K562 (cell line): ENCODE measurements at regions not wholly inside any gene's neighbourhood (a gene's known extent, or its start where the extent isn't known, plus 50 kb on each side); places are given as distances from the start of the nearest gene placed in this dataset.

ENCODE experiments used
- ATAC-seq: fragments of 200-7000 bp; cut with Tn5 transposase; 3 replicates; pipeline ENCODE4 v1.9.1; 2020; ENCODE audit warnings: moderate library complexity
- BruUV-seq: library from RNA; stranded (reverse); fragments of 400-500 nt; replicated peaks from 2 replicates; lab custom pipeline; 2021; lab: Mats Ljungman, UMichigan
- CTCF ChIA-PET: fragments of 300-600 bp; formaldehyde crosslinking; extraction: SDS; loops from one replicate; lab custom pipeline; 2021; ENCODE audit warnings: low intra/inter-chr PET ratio; lab: Yijun Ruan, JAX
- POLR2A ChIA-PET: fragments of 300-600, 350-650 bp; sonication (Branson Sonifier 250); formaldehyde crosslinking; extraction: SDS; loops from one replicate; lab custom pipeline; 2021; ENCODE audit warnings: antibody characterized with exemption, inconsistent platforms; lab: Yijun Ruan, JAX
- DNase-seq, 4 experiments: peaks; one replicate each; pipeline versions ENCODE4 v3.0.0 to v3.0.0-alpha.2; 2011 to 2018; ENCODE audit warnings: low spot score in 3 of 4, mixed read lengths in 3 of 4; ENCODE audit errors: extremely low read depth in 1 of 4
- FAIRE-seq: peaks from 2 replicates; lab custom pipeline; 2011; peaks lifted over from hg19 to GRCh38; lab: Jason Lieb, UNC
- H2AFZ ChIP-seq: 2 replicates; pipeline ENCODE4 v1.6.0; 2011; ENCODE audit warnings: low read depth, low read length, control low read depth, inconsistent platforms
- H3K27ac ChIP-seq: fragments of 200-600 bp; 3 replicates; pipeline ENCODE4 v1.8.0; 2011; ENCODE audit warnings: low read depth, mild to moderate bottlenecking, control low read depth, inconsistent platforms, low read length, moderate library complexity, mixed read lengths; ENCODE audit errors: extremely low read depth
- H3K27me3 ChIP-seq, 2 experiments: fragments of 300-600 bp in 1 of 2; 2 replicates in 1 of 2; 3 replicates in 1 of 2; pipeline versions ENCODE4 v1.6.0 to v1.8.0; 2011; ENCODE audit warnings: inconsistent platforms in 2 of 2, low read length in 2 of 2, mild to moderate bottlenecking in 1 of 2, mixed read lengths in 1 of 2, moderate library complexity in 1 of 2; ENCODE audit not compliant: control insufficient read depth in 2 of 2, insufficient read depth in 2 of 2
- H3K36me3 ChIP-seq: fragments of 300-600 bp; 3 replicates; pipeline ENCODE4 v1.8.0; 2011; ENCODE audit warnings: mild to moderate bottlenecking, low read length, inconsistent platforms; ENCODE audit not compliant: control insufficient read depth, insufficient read depth
- H3K4me1 ChIP-seq, 2 experiments: fragments of 200-600 bp in 1 of 2; replicated peaks in 1 of 2; 2 replicates in 1 of 2; 3 replicates in 1 of 2; pipeline versions ENCODE4 v1.5.1 to v1.8.0; 2011; ENCODE audit warnings: inconsistent platforms in 2 of 2, low read length in 2 of 2, mild to moderate bottlenecking in 1 of 2, mixed read lengths in 1 of 2, moderate library complexity in 1 of 2; ENCODE audit not compliant: control insufficient read depth in 2 of 2, insufficient read depth in 2 of 2
- H3K4me2 ChIP-seq: 2 replicates; pipeline ENCODE4 v1.6.1; 2011; ENCODE audit warnings: low read length, control low read depth, inconsistent platforms, mixed read lengths; ENCODE audit not compliant: insufficient read depth
- H3K4me3 ChIP-seq: fragments of 200-600 bp; sonication (generic), shearing (Covaris generic); 2 replicates; pipeline ENCODE4 v1.5.1; 2016; ENCODE audit warnings: control low read depth, inconsistent platforms
- H3K79me2 ChIP-seq: fragments of 200-600 bp; 3 replicates; pipeline ENCODE4 v1.8.0; 2011; ENCODE audit warnings: low read length, inconsistent platforms; ENCODE audit not compliant: control insufficient read depth, insufficient read depth
- H3K9ac ChIP-seq, 2 experiments: 2 replicates each; pipeline versions ENCODE4 v1.6.0 to v1.6.1; 2011; ENCODE audit warnings: low read depth in 2 of 2, low read length in 2 of 2, control low read depth in 1 of 2, inconsistent platforms in 1 of 2, mild to moderate bottlenecking in 1 of 2, mixed read lengths in 1 of 2; ENCODE audit not compliant: insufficient read depth in 1 of 2
- H3K9me1 ChIP-seq: one replicate; pipeline ENCODE4 v1.6.0; 2011; ENCODE audit warnings: inconsistent platforms, mild to moderate bottlenecking, low read length, moderate library complexity; ENCODE audit not compliant: control insufficient read depth, insufficient read depth
- H3K9me3 ChIP-seq: replicated peaks from 2 replicates; pipeline ENCODE4 v1.5.1; 2011; ENCODE audit warnings: low read depth, low read length, inconsistent platforms; ENCODE audit not compliant: control insufficient read depth, insufficient read depth
- H4K20me1 ChIP-seq: replicated peaks from 2 replicates; pipeline ENCODE4 v1.6.1; 2011; ENCODE audit warnings: low read length, inconsistent platforms, mixed read lengths; ENCODE audit not compliant: control insufficient read depth, insufficient read depth
- CTCF ChIP-seq, 3 experiments: IDR thresholded peaks in 2 of 3; conservative IDR thresholded peaks in 1 of 3; 2 replicates each; pipeline ENCODE4 v1.5.1; 2011 to 2012; ENCODE audit warnings: low read length in 3 of 3, mild to moderate bottlenecking in 3 of 3, control low read depth in 2 of 3, improper control_type of control experiment in 1 of 3, inconsistent platforms in 1 of 3, low read depth in 1 of 3, mixed read lengths in 1 of 3, moderate library complexity in 1 of 3; ENCODE audit not compliant: insufficient read depth in 2 of 3
- E2F3 ChIP-seq: fragments of 250-450 bp; sonication (Bioruptor Pico); IDR thresholded peaks from 2 replicates; pipeline ENCODE4 v1.4.0; 2020; ENCODE audit warnings: mild to moderate bottlenecking
- ELK3 ChIP-seq: fragments of 450-650 bp; formaldehyde crosslinking; IDR thresholded peaks from 2 replicates; pipeline ENCODE4 v1.4.0; 2020; ENCODE audit warnings: mild to moderate bottlenecking
- ETV1 ChIP-seq: fragments of 450-650 bp; conservative IDR thresholded peaks from 2 replicates; pipeline ENCODE4 v1.6.1; 2016; ENCODE audit warnings: missing genetic modification characterization, control low read depth, low read depth, missing compliant biosample characterization
- HBP1 ChIP-seq: fragments of 450-650 bp; formaldehyde crosslinking; IDR thresholded peaks from 2 replicates; pipeline ENCODE4 v1.4.0; 2022; ENCODE audit warnings: missing genetic modification characterization
- HDAC1 ChIP-seq, 2 experiments: fragments of 450-650 bp; IDR thresholded peaks; 2 replicates each; pipeline ENCODE4 v1.6.1; 2016 to 2017; ENCODE audit warnings: inconsistent platforms in 1 of 2, mild to moderate bottlenecking in 1 of 2, moderate library complexity in 1 of 2
- NUFIP1 ChIP-seq: fragments of 450-650 bp; IDR thresholded peaks from 2 replicates; pipeline ENCODE4 v1.6.1; 2018; ENCODE audit not compliant: partially characterized antibody
- RB1 ChIP-seq: fragments of 450-650 bp; IDR thresholded peaks from 2 replicates; pipeline ENCODE4 v1.6.1; 2017; ENCODE audit warnings: low read depth, mild to moderate bottlenecking
- ZNF24 ChIP-seq: fragments of 450-650 bp; IDR thresholded peaks from 2 replicates; pipeline ENCODE4 v1.6.1; 2016
- WGBS: fragments of 100-300 bp; shearing (Covaris generic); methylation state at CpG from one replicate; pipeline ENCODE4 v1.1.6; 2016; ENCODE audit warnings: low coverage, mixed read lengths; ENCODE audit not compliant: insufficient coverage; ENCODE audit errors: missing lambda C conversion rate; 5-methylcytosine and 5-hydroxymethylcytosine counted together
- in situ Hi-C: fragments of 300-500 bp; cut with MboI; formaldehyde crosslinking; loops from 4 replicates; pipeline ENCODE4 v1.15.0; 2018; ENCODE audit warnings: inconsistent platforms, mixed read lengths
- intact Hi-C: fragments of 100-400 bp; cut with micrococcal nuclease; formaldehyde crosslinking; loops from 2 replicates; pipeline ENCODE4 v1.14.2; 2022

- TF ChIP-seq HBP1 (no peak), ETV1 (tag) (no peak), NUFIP1 (no peak), ZNF24 (no peak)
Observed at GRCh38 chr19:34118879-34119748, 53.2 kb upstream of the LSM14A start (continued).

- 3% methylated on average over 11 of the region's 11 CpGs for WGBS
- Histone ChIP-seq H3K4me2 (no peak overlapping the region), H3K27ac (no peak overlapping the region), H2AFZ (no peak overlapping the region), H3K9me1 (no peaks in the 10 kb centered on the region), H3K4me3 (no peak overlapping the region), H3K9ac (no peak overlapping the region), H3K36me3 (no peaks in the 10 kb centered on the region), H3K4me1 (no peaks in the 10 kb centered on the region), H3K79me2 (no peaks in the 10 kb centered on the region), H4K20me1 (no peaks in the 10 kb centered on the region), H3K9me3 (no peaks in the 10 kb centered on the region), H3K27me3 (peaks cover 19 to 28% of the 10 kb centered on the region in 2 experiments; a peak in 4 of 5 replicates)
- ChIA-PET POLR2A (interaction anchor here (2.1 kb wide), 1 partner anchor 14 kb away, joined by 11 read pairs; no protein-coding TSS in a partner anchor), CTCF (interaction anchor here (1.2 to 1.9 kb wide), 3 partner anchors 26 to 342 kb away, joined by 3 to 5 read pairs (median 4); no protein-coding TSS in a partner anchor)
- in situ Hi-C loops (no loop called here), intact Hi-C loops (loop anchor here (10.0 kb wide), 1 partner anchor 225 kb away; no protein-coding TSS in a partner anchor)
- no TSS peak for BruUV-seq
- no peak for ATAC-seq
- TF ChIP-seq CTCF (IDR thresholded peaks at IDR 0.05 in 2 of 3, conservative IDR thresholded peaks at IDR 0.05 in 1 of 3; ENCODE audit: insufficient read depth in 2 of 3, low read depth in 1 of 3, low read length in 3 of 3), result no peak
- TF ChIP-seq ELK3 (CRISPR knock-in tag), result no peak
- TF ChIP-seq HDAC1 (IDR thresholded peaks at IDR 0.05), result no peak
- no peak for TF ChIP-seq RB1
- no peak for TF ChIP-seq E2F3 (CRISPR knock-in tag)
- no peak for FAIRE-seq
- no peak for DNase-seq
Observed at GRCh38 chr19:34120141-34120540, 52.2 kb upstream of the LSM14A start.
